ENCODE measurements at regions not wholly inside any gene's neighbourhood (a gene's known extent, or its start where the extent isn't known, plus 50 kb on each side); places are given as distances from the start of the nearest gene placed in this dataset.

GRCh38 chr1:162918151-162918754, 57.3 kb upstream of the CCDC190 start:
- no peak for DNase-seq

GRCh38 chr1:162916821-162917613, 56.0 kb upstream of the CCDC190 start:
- no peak for DNase-seq

- DNase-seq, result no peak
Observed at GRCh38 chr1:162916407-162916806, 55.4 kb upstream of the CCDC190 start.

GRCh38 chr1:162914601-162915000, 53.6 kb upstream of the CCDC190 start:
- no peak for DNase-seq

- no peak for DNase-seq
Observed at GRCh38 chr1:162913345-162913744, 52.4 kb upstream of the CCDC190 start.

GRCh38 chr1:162912061-162912667, 51.2 kb upstream of the CCDC190 start:
- no peak for DNase-seq

All from activated CD4-positive, alpha-beta T cell treated with anti-CD3 and anti-CD28 coated beads, Interleukin-2, Interleukin-6, amounts not matched to agents 100 ng/mL and 50 ng/mL, durations not matched to agents 16 hours and 8 hours (primary cell).